Calu3 (cell line): ENCODE measurements at regions not wholly inside any gene's neighbourhood (a gene's known extent, or its start where the extent isn't known, plus 50 kb on each side); places are given as distances from the start of the nearest gene placed in this dataset.

Source experiments
- BruUV-seq: library from RNA; stranded (reverse); fragments of 400-500 nt; replicated peaks from 2 replicates; lab custom pipeline; 2021; lab: Mats Ljungman, UMichigan
- CTCF ChIA-PET: fragments of 300-600 bp; sonication (Branson Sonifier 250); formaldehyde crosslinking; loops from one replicate; lab custom pipeline; 2022; ENCODE audit warnings: antibody characterized with exemption; lab: Charles Lee
- DNase-seq: peaks from one replicate; pipeline ENCODE4 v3.0.0; 2022
- H3K27ac Mint-ChIP-seq: one replicate; pipeline ENCODE4 v1.8.0; 2022; ENCODE audit warnings: mixed read lengths; ENCODE audit not compliant: unreplicated experiment
- H3K27me3 Mint-ChIP-seq: one replicate; pipeline ENCODE4 v1.8.0; 2022; ENCODE audit warnings: mixed read lengths; ENCODE audit not compliant: unreplicated experiment
- H3K36me3 Mint-ChIP-seq: one replicate; pipeline ENCODE4 v1.8.0; 2022; ENCODE audit warnings: mild to moderate bottlenecking, moderate library complexity, mixed read lengths; ENCODE audit not compliant: insufficient read depth, unreplicated experiment
- H3K4me1 Mint-ChIP-seq: one replicate; pipeline ENCODE4 v1.8.0; 2022; ENCODE audit warnings: mild to moderate bottlenecking, low read depth, mixed read lengths; ENCODE audit not compliant: unreplicated experiment
- H3K4me3 Mint-ChIP-seq: one replicate; pipeline ENCODE4 v1.8.0; 2022; ENCODE audit warnings: mild to moderate bottlenecking, low read depth, moderate library complexity, mixed read lengths; ENCODE audit not compliant: unreplicated experiment
- H3K9me3 Mint-ChIP-seq: one replicate; pipeline ENCODE4 v1.8.0; 2022; ENCODE audit warnings: low read depth, mixed read lengths; ENCODE audit not compliant: unreplicated experiment
- intact Hi-C: fragments of 100-400 bp; cut with micrococcal nuclease; formaldehyde crosslinking; loops from one replicate; pipeline ENCODE4 v1.10.0; 2022; ENCODE audit not compliant: unreplicated experiment
- TF ChIP-seq, protein P1 (sequence below): fragments of 200-600 bp; IDR thresholded peaks from one replicate; pipeline ENCODE4 v1.8.0; 2022; ENCODE audit warnings: antibody characterized with exemption; ENCODE audit not compliant: unreplicated experiment

- TF ChIP-seq, protein P1, sequence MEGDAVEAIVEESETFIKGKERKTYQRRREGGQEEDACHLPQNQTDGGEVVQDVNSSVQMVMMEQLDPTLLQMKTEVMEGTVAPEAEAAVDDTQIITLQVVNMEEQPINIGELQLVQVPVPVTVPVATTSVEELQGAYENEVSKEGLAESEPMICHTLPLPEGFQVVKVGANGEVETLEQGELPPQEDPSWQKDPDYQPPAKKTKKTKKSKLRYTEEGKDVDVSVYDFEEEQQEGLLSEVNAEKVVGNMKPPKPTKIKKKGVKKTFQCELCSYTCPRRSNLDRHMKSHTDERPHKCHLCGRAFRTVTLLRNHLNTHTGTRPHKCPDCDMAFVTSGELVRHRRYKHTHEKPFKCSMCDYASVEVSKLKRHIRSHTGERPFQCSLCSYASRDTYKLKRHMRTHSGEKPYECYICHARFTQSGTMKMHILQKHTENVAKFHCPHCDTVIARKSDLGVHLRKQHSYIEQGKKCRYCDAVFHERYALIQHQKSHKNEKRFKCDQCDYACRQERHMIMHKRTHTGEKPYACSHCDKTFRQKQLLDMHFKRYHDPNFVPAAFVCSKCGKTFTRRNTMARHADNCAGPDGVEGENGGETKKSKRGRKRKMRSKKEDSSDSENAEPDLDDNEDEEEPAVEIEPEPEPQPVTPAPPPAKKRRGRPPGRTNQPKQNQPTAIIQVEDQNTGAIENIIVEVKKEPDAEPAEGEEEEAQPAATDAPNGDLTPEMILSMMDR, result no peak
- H3K27me3 Mint-ChIP-seq, result peaks cover 55% of the 10 kb centered on the region
- H3K9me3 Mint-ChIP-seq, result no peaks in the 10 kb centered on the region
- BruUV-seq, result no TSS peak
- H3K27ac Mint-ChIP-seq, result no peak overlapping the region
- CTCF ChIA-PET, result no interaction called here
- H3K36me3 Mint-ChIP-seq, result no peaks in the 10 kb centered on the region
- no peak for DNase-seq
- intact Hi-C loops, result loop anchor here (10.0 kb wide), 1 partner anchor 58 kb away; no protein-coding TSS in a partner anchor
- no peak overlapping the region for H3K4me3 Mint-ChIP-seq
- H3K4me1 Mint-ChIP-seq, result peaks cover 8% of the 10 kb centered on the region
These were observed 400.9 kb downstream of the BRD1 start for GRCh38 chr22:49426618-49427266.

DNA sequence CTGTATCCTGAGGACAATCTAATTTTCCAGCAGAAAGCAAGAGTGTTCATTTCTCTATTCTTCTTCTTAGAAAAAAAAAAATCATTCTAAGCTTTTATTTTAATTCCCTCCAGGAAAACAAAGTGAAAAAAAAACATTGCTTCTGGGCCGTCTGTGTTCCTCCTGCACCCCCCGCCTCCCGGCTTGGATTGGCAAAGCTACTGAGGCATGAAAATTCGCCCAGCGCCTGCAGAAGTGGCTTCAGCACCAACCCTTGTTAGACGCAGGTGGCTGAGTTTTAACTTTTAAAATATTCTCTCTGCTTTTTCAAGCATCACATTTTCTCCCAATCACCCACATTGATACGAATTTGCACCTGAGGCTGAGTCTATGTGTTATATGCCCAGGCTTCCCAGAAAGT, 401.6 kb downstream of the BRD1 start:
- Mint-ChIP-seq H3K27me3 (peaks cover 54% of the 10 kb centered on the region), H3K36me3 (no peaks in the 10 kb centered on the region), H3K27ac (no peak overlapping the region), H3K4me3 (no peak overlapping the region), H3K9me3 (no peaks in the 10 kb centered on the region), H3K4me1 (peaks cover 8% of the 10 kb centered on the region)
- no TSS peak for BruUV-seq
- TF ChIP-seq, protein P1, result no peak
- DNase-seq, result no peak
- intact Hi-C loops, result loop anchor here (10.0 kb wide), 1 partner anchor 59 kb away; no protein-coding TSS in a partner anchor
- CTCF ChIA-PET, result no interaction called here

GRCh38 chr22:49425356-49425755, 402.3 kb downstream of the BRD1 start:
- Mint-ChIP-seq H3K4me1 (peaks cover 8% of the 10 kb centered on the region), H3K4me3 (no peak overlapping the region), H3K36me3 (no peaks in the 10 kb centered on the region), H3K27ac (no peak overlapping the region), H3K9me3 (peaks cover 2% of the 10 kb centered on the region), H3K27me3 (peaks cover 48% of the 10 kb centered on the region)
- CTCF ChIA-PET, result no interaction called here
- BruUV-seq, result no TSS peak
- intact Hi-C loops, result loop anchor here (10.0 kb wide), 1 partner anchor 59 kb away; no protein-coding TSS in a partner anchor
- TF ChIP-seq, protein P1, result no peak
- DNase-seq, result no peak

DNA sequence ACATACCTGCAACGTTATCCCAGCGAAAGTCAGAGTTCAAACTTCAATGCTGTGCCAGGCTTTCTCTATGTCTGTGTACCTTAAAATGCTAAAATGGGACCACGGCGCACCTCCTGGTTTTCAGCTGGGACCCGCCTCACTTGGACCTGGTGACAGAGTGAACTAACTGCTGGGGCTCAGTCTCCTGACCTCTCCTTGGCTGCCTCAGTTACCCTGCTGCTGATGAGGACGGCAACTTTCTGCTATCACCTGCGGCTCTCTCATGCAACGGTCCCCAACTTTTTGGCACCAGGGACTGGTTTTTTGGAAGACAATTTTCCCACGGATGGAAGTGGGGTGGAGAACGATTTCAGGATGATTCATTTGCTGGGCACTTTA, 402.8 kb downstream of the BRD1 start:
- CTCF ChIA-PET, result interaction anchor here (0.7 kb wide), 1 partner anchor 47 kb away, joined by 7 read pairs; no protein-coding TSS in a partner anchor
- Mint-ChIP-seq H3K27ac (no peak overlapping the region), H3K36me3 (no peaks in the 10 kb centered on the region), H3K4me1 (peaks cover 8% of the 10 kb centered on the region), H3K9me3 (peaks cover 2% of the 10 kb centered on the region), H3K4me3 (no peak overlapping the region), H3K27me3 (peaks cover 48% of the 10 kb centered on the region)
- no TSS peak for BruUV-seq
- no peak for DNase-seq
- TF ChIP-seq, protein P1, result no peak
- intact Hi-C loops, result loop anchor here (10.0 kb wide), 1 partner anchor 60 kb away; no protein-coding TSS in a partner anchor
